Fibroblast of skin of left quadriceps (primary cell): ENCODE measurements at regions not wholly inside any gene's neighbourhood (a gene's known extent, or its start where the extent isn't known, plus 50 kb on each side); places are given as distances from the start of the nearest gene placed in this dataset.

Experiments used
- DNase-seq, 2 experiments: peaks; one replicate each; pipeline ENCODE4 v3.0.0-alpha.2; 2013; ENCODE audit warnings: low read depth in 2 of 2

- no peak for DNase-seq
Measured at GRCh38 chr7:47638679-47639315, 56.9 kb upstream of the TNS3 start.

DNA sequence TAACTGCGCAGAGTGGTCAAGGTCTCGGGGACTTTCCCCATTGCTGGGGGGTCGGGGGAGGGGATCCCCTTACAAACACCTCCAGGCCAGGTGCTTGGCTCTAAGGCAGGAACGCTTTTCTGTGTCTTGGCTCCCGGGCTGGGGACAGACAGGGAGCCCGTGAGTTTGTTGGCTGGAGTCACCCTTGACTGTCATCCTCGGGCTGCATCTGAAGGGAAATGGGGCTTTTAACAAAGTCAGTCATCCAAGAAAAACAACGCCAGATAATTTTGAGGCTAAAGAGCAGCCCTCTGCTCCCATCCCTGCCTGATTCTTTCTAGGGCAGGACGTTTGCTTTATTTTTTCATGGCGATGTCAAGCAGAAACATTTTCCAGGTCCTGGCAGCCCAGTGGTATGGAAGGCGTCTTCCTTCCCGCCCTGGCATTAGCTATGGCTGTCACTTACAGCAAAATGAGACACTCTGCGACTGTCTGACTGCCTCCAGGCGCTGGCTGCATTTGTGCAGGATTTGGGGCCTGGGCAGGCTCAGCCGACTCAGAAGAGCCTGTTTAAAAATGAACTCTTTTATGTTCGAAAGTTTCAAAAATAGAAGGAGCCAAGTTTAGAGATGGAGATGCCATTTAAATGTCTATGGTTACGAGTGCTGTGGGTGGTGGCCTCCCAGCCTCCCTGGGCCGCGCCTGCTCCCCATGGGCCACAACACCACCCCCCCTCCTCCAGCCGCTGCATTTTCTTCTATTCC lies 54.7 kb upstream of the TNS3 start:
- no peak for DNase-seq

DNA sequence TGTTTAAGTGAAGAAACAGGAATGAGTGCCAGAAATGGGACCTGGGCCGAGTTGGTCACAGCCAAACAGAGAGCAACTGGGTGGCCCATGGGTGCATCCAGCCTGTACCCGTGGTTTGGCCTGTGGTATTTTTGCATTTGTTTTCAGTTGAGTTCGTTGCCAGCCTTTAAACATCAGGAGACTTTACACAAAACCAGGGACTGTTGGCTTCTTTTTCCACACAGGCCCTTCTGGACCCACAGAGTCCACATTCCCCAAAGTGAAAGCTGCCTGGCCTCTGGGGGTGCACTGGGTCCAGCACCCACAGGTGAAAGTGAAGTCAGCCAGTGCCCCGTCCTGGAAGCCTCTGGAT lies 54.1 kb upstream of the TNS3 start:
- DNase-seq = no peak

- DNase-seq = no peak
Measured at GRCh38 chr7:47635091-47636080, 53.5 kb upstream of the TNS3 start.

DNA sequence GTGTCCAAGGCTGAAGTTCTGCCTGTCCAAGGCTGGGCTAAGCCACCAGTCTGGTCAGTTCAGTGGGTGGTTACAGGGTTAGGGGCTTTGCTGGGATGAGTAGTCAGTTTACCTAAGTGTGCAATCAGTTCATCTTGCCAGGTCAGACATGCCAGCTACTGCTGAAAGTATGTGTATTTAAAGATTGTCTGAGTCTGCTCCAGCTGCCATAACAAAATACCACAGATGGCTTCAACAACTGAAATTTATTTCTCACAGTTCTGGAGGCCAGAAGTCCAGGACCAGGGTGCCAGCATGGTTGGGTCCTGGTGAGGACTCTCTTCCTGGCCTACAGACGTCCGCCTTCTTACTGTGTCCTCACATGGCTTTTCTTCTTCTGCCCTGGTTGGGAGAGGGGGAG lies 52.4 kb upstream of the TNS3 start:
- no peak for DNase-seq

- no peak for DNase-seq
Measured at GRCh38 chr7:47633134-47633533, 51.2 kb upstream of the TNS3 start.
